GM23338 (cell line): ENCODE measurements at regions not wholly inside any gene's neighbourhood (a gene's known extent, or its start where the extent isn't known, plus 50 kb on each side); places are given as distances from the start of the nearest gene placed in this dataset.

Experiments used
- ATAC-seq: fragments of 200-7000 bp; cut with Tn5 transposase; 3 replicates; pipeline ENCODE4 v1.9.1; 2020
- DNase-seq: peaks from one replicate; pipeline ENCODE4 v3.0.0-alpha.2; 2015; ENCODE audit warnings: low spot score
- H2AFZ ChIP-seq: fragments of 200-600 bp; sonication (generic); 2 replicates; pipeline ENCODE4 v1.8.0; 2016; ENCODE audit warnings: antibody characterized with exemption, mild to moderate bottlenecking, moderate library complexity
- H3F3A ChIP-seq: fragments of 200-600 bp; sonication (generic); replicated peaks from 2 replicates; pipeline ENCODE4 v1.8.0; 2017; ENCODE audit warnings: antibody characterized with exemption, mixed run types, low read depth
- H3K27ac ChIP-seq: fragments of 200-600 bp; sonication (generic); 2 replicates; pipeline ENCODE4 v1.6.1; 2016; ENCODE audit warnings: low read depth
- H3K27me3 ChIP-seq: fragments of 200-600 bp; sonication (generic); 2 replicates; pipeline ENCODE4 v1.8.0; 2016; ENCODE audit warnings: mild to moderate bottlenecking, mixed run types, moderate library complexity; ENCODE audit not compliant: insufficient read depth
- H3K36me3 ChIP-seq: fragments of 200-600 bp; sonication (generic); 2 replicates; pipeline ENCODE4 v1.8.0; 2016; ENCODE audit warnings: mild to moderate bottlenecking; ENCODE audit not compliant: insufficient read depth
- H3K4me1 ChIP-seq: fragments of 200-600 bp; sonication (generic); 2 replicates; pipeline ENCODE4 v1.8.0; 2016; ENCODE audit warnings: mild to moderate bottlenecking, moderate library complexity; ENCODE audit not compliant: insufficient read depth
- H3K4me2 ChIP-seq: fragments of 200-600 bp; sonication (generic); 2 replicates; pipeline ENCODE4 v1.7.1; 2017; ENCODE audit warnings: mixed run types
- H3K4me3 ChIP-seq: fragments of 200-600 bp; sonication (generic); 2 replicates; pipeline ENCODE4 v1.6.1; 2016; ENCODE audit warnings: mixed run types
- H3K79me2 ChIP-seq: fragments of 200-600 bp; sonication (generic); replicated peaks from 2 replicates; pipeline ENCODE4 v1.8.0; 2017; ENCODE audit warnings: mild to moderate bottlenecking; ENCODE audit not compliant: insufficient read depth
- H3K9me2 ChIP-seq: fragments of 200-600 bp; sonication (generic); 2 replicates; pipeline ENCODE4 v1.8.0; 2017; ENCODE audit not compliant: insufficient read depth
- H4K20me1 ChIP-seq: fragments of 200-600 bp; sonication (generic); replicated peaks from 2 replicates; pipeline ENCODE4 v1.8.0; 2017; ENCODE audit warnings: mild to moderate bottlenecking; ENCODE audit not compliant: insufficient read depth
- H3K27ac Mint-ChIP-seq: 2 replicates; pipeline ENCODE4 v1.8.0; 2020; ENCODE audit warnings: inconsistent platforms, mild to moderate bottlenecking, moderate library complexity, mixed read lengths
- H3K27me3 Mint-ChIP-seq: 3 replicates; pipeline ENCODE4 v1.8.0; 2022; ENCODE audit warnings: low read depth, mild to moderate bottlenecking, moderate library complexity, mixed read lengths, inconsistent platforms; ENCODE audit not compliant: insufficient read depth, poor library complexity
- H3K36me3 Mint-ChIP-seq: 3 replicates; pipeline ENCODE4 v1.8.0; 2021; ENCODE audit warnings: low read depth, mild to moderate bottlenecking, inconsistent platforms, moderate library complexity, mixed read lengths
- H3K4me1 Mint-ChIP-seq: 3 replicates; pipeline ENCODE4 v1.8.0; 2020; ENCODE audit warnings: mild to moderate bottlenecking, inconsistent platforms, mixed read lengths
- H3K4me3 Mint-ChIP-seq: 3 replicates; pipeline ENCODE4 v1.8.0; 2021; ENCODE audit warnings: moderate library complexity, mild to moderate bottlenecking, inconsistent platforms, mixed read lengths
- H3K9me3 Mint-ChIP-seq: 3 replicates; pipeline ENCODE4 v1.8.0; 2020; ENCODE audit warnings: moderate library complexity, mild to moderate bottlenecking, inconsistent platforms, mixed read lengths
- CREB1 ChIP-seq: fragments of 250-450 bp; sonication (Bioruptor Pico); IDR thresholded peaks from 2 replicates; pipeline ENCODE4 v1.5.0; 2020; ENCODE audit warnings: low read depth, mild to moderate bottlenecking, moderate library complexity
- CTCF ChIP-seq, 2 experiments: fragments of 200-600 bp in 1 of 2; sonication (generic) in 1 of 2; conservative IDR thresholded peaks; 2 replicates each; pipeline versions ENCODE4 v1.5.1 to v1.6.1; 2016 to 2017; ENCODE audit warnings: antibody characterized with exemption in 2 of 2, low read depth in 2 of 2, mild to moderate bottlenecking in 2 of 2, moderate library complexity in 1 of 2
- ETS1 ChIP-seq: IDR thresholded peaks from 2 replicates; pipeline ENCODE4 v1.6.1; 2016; ENCODE audit warnings: antibody characterized with exemption
- EZH2 ChIP-seq: fragments of 200-600 bp; sonication (generic); IDR thresholded peaks from one replicate; pipeline ENCODE4 v1.8.0; 2017; ENCODE audit warnings: antibody characterized with exemption, mild to moderate bottlenecking, low read depth; ENCODE audit not compliant: unreplicated experiment
- EZH2phosphoT487 ChIP-seq: fragments of 200-600 bp; sonication (generic); IDR thresholded peaks from one replicate; pipeline ENCODE4 v1.8.1; 2018; ENCODE audit warnings: antibody characterized with exemption; ENCODE audit not compliant: unreplicated experiment
- JUNB ChIP-seq: IDR thresholded peaks from one replicate; pipeline ENCODE4 v1.6.1; 2016; ENCODE audit warnings: antibody characterized with exemption; ENCODE audit not compliant: unreplicated experiment
- NANOG ChIP-seq: IDR thresholded peaks from 2 replicates; pipeline ENCODE4 v1.6.1; 2016; ENCODE audit warnings: antibody characterized with exemption, borderline replicate concordance
- STAT1 ChIP-seq: IDR thresholded peaks from one replicate; pipeline ENCODE4 v1.6.1; 2016; ENCODE audit warnings: antibody characterized with exemption; ENCODE audit not compliant: unreplicated experiment
- ZNF114 ChIP-seq: fragments of 250-450 bp; sonication (Bioruptor Pico); IDR thresholded peaks from 2 replicates; pipeline ENCODE4 v1.5.0; 2020; ENCODE audit warnings: mild to moderate bottlenecking, moderate library complexity
- ZNF331 ChIP-seq: fragments of 250-450 bp; sonication (Bioruptor Pico); IDR thresholded peaks from 2 replicates; pipeline ENCODE4 v1.5.0; 2020; ENCODE audit warnings: low read depth, mild to moderate bottlenecking, moderate library complexity
- ZNF462 ChIP-seq: fragments of 250-450 bp; sonication (Bioruptor Pico); IDR thresholded peaks from 2 replicates; pipeline ENCODE4 v1.5.0; 2020; ENCODE audit warnings: mild to moderate bottlenecking, moderate library complexity

- H3K36me3 ChIP-seq: no peaks in the 10 kb centered on the region
- no peak overlapping the region for H2AFZ ChIP-seq
- peaks cover 23% of the 10 kb centered on the region for H3K4me1 ChIP-seq
- H3K27me3 ChIP-seq: no peaks in the 10 kb centered on the region
- Mint-ChIP-seq H3K4me3 (no peak overlapping the region), H3K27ac (no peak overlapping the region), H3K9me3 (0 out of 3 replicates have a peak, but pooled peaks cover 2% of the 10 kb centered on the region), H3K36me3 (no peaks in the 10 kb centered on the region), H3K4me1 (peaks cover 18% of the 10 kb centered on the region), H3K27me3 (peaks cover 2% of the 10 kb centered on the region)
- no peaks in the 10 kb centered on the region for H4K20me1 ChIP-seq
- no peaks in the 10 kb centered on the region for H3K79me2 ChIP-seq
- TF ChIP-seq ZNF331 (CRISPR knock-in tag) (no peak), JUNB (no peak), CREB1 (CRISPR knock-in tag) (no peak), ETS1 (no peak)
- no peaks in the 10 kb centered on the region for H3F3A ChIP-seq
- H3K4me3 ChIP-seq: no peak overlapping the region
- ATAC-seq (no peak), DNase-seq (no peak)
- no peaks in the 10 kb centered on the region for H3K9me2 ChIP-seq
- H3K4me2 ChIP-seq: no peak overlapping the region
- H3K27ac ChIP-seq: no peak overlapping the region
Measured at GRCh38 chr5:8868283-8868682, 677.6 kb downstream of the SEMA5A start.

GRCh38 chr5:8869932-8870331, 675.9 kb downstream of the SEMA5A start:
- no peak overlapping the region for H3K4me3 Mint-ChIP-seq
- Histone ChIP-seq H3K27ac (no peak overlapping the region), H3K79me2 (no peaks in the 10 kb centered on the region), H3K4me3 (no peak overlapping the region), H3K9me2 (peaks cover 9% of the 10 kb centered on the region; the same call in 1 of the 2 replicates), H3F3A (no peaks in the 10 kb centered on the region), H3K36me3 (no peaks in the 10 kb centered on the region), H2AFZ (peak overlapping the region; percentile 59; the same call in 1 of the 2 replicates), H3K27me3 (no peaks in the 10 kb centered on the region), H4K20me1 (no peaks in the 10 kb centered on the region), H3K4me2 (peak overlapping the region; percentile 58; the same call in 1 of the 2 replicates), H3K4me1 (peaks cover 23% of the 10 kb centered on the region)
- no peak for DNase-seq
- H3K36me3 Mint-ChIP-seq: no peaks in the 10 kb centered on the region
- no peak overlapping the region for H3K27ac Mint-ChIP-seq
- peaks cover 18% of the 10 kb centered on the region for H3K4me1 Mint-ChIP-seq
- peaks cover 1% of the 10 kb centered on the region for H3K27me3 Mint-ChIP-seq
- ATAC-seq: peak; percentile 69
- H3K9me3 Mint-ChIP-seq: 0 out of 3 replicates have a peak, but pooled peaks cover 2% of the 10 kb centered on the region
- no peak for TF ChIP-seq ZNF114 (CRISPR knock-in tag)
- TF ChIP-seq EZH2phosphoT487: no peak
- no peak for TF ChIP-seq NANOG
- no peak for TF ChIP-seq ETS1
- no peak for TF ChIP-seq ZNF462 (CRISPR knock-in tag)
- TF ChIP-seq CTCF (conservative IDR thresholded peaks at IDR 0.05; ENCODE audit: low read depth in 2 of 2): no peak
- no peak for TF ChIP-seq STAT1
- no peak for TF ChIP-seq JUNB
- no peak for TF ChIP-seq CREB1 (CRISPR knock-in tag)
- no peak for TF ChIP-seq EZH2
